ENCODE measurements at regions not wholly inside any gene's neighbourhood (a gene's known extent, or its start where the extent isn't known, plus 50 kb on each side); places are given as distances from the start of the nearest gene placed in this dataset.

- no peak for DNase-seq (ENCODE audit: low spot score in 2 of 2)
- H3K27me3 ChIP-seq = no peaks in the 10 kb centered on the region
- H3K4me1 ChIP-seq = peaks cover 0 to 7% (median 3%) of the 10 kb centered on the region in 4 donors
- 95 to 97% methylated on average over 15 of the region's 15 CpGs for WGBS, 2 donors
- H3K9me3 ChIP-seq = no peaks in the 10 kb centered on the region
- H3K27ac ChIP-seq = no peak overlapping the region
- no peaks in the 10 kb centered on the region for H3K36me3 ChIP-seq
- TF ChIP-seq EP300 (IDR thresholded peaks at IDR 0.05) = no peak
- TF ChIP-seq, protein P1, sequence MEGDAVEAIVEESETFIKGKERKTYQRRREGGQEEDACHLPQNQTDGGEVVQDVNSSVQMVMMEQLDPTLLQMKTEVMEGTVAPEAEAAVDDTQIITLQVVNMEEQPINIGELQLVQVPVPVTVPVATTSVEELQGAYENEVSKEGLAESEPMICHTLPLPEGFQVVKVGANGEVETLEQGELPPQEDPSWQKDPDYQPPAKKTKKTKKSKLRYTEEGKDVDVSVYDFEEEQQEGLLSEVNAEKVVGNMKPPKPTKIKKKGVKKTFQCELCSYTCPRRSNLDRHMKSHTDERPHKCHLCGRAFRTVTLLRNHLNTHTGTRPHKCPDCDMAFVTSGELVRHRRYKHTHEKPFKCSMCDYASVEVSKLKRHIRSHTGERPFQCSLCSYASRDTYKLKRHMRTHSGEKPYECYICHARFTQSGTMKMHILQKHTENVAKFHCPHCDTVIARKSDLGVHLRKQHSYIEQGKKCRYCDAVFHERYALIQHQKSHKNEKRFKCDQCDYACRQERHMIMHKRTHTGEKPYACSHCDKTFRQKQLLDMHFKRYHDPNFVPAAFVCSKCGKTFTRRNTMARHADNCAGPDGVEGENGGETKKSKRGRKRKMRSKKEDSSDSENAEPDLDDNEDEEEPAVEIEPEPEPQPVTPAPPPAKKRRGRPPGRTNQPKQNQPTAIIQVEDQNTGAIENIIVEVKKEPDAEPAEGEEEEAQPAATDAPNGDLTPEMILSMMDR (IDR thresholded peaks at IDR 0.05) = no peak
- TF ChIP-seq POLR2A (IDR thresholded peaks at IDR 0.05) = no peak
- no peak overlapping the region for H3K4me3 ChIP-seq
Observed at GRCh38 chr20:57868310-57868709, 158.5 kb upstream of the PMEPA1 start.

- no peaks in the 10 kb centered on the region for H3K36me3 ChIP-seq
- peaks cover 0 to 7% (median 3%) of the 10 kb centered on the region in 4 donors for H3K4me1 ChIP-seq
- no peak for DNase-seq (ENCODE audit: low spot score in 2 of 2)
- H3K27me3 ChIP-seq = no peaks in the 10 kb centered on the region
- no peaks in the 10 kb centered on the region for H3K9me3 ChIP-seq
- H3K27ac ChIP-seq = no peak overlapping the region
- TF ChIP-seq POLR2A (IDR thresholded peaks at IDR 0.05) = no peak
- no peak for TF ChIP-seq EP300 (IDR thresholded peaks at IDR 0.05)
- TF ChIP-seq, protein P1 (IDR thresholded peaks at IDR 0.05) = no peak
- no peak overlapping the region for H3K4me3 ChIP-seq
- WGBS, 2 donors = 88 to 92% methylated on average over 2 of the region's 2 CpGs
Observed at GRCh38 chr20:57867807-57868206, 158.0 kb upstream of the PMEPA1 start.

DNA sequence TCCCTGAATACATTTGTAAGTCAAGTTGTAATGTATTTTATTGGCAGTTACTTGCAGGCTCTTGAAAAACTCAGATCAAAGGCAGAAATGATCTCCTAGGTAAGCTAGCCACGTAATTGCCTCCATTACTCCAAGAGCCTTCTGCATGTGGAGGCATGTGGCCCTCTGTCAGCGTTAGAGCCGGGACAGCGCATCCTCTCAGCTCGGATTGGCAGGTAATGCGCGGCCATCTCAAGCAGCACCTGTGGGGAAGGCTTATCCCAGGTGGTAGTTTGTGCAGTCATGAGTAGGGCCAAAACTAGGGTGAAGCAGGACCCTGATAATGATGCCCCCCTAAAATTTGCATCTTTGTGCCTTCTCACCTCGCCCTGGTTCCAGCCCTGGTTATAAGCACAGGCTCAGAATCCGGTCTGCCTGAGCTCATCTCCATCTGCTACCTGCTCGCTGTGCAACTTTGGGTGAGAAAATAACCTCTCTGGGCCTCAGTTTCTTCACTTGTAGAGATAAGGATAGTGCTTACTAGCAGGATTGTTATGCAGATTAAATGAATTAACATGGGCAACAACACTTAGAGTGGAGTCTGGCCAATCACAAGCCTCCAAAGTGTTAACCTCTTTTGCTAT, 157.5 kb upstream of the PMEPA1 start:
- no peak overlapping the region for H3K27ac ChIP-seq
- TF ChIP-seq POLR2A (IDR thresholded peaks at IDR 0.05) = no peak
- TF ChIP-seq EP300 (IDR thresholded peaks at IDR 0.05) = no peak
- TF ChIP-seq, protein P1 (IDR thresholded peaks at IDR 0.05) = no peak
- H3K4me3 ChIP-seq = no peak overlapping the region
- 93 to 96% methylated on average over 10 of the region's 10 CpGs for WGBS, 2 donors
- no peaks in the 10 kb centered on the region for H3K36me3 ChIP-seq
- DNase-seq (ENCODE audit: low spot score in 2 of 2) = no peak
- no peaks in the 10 kb centered on the region for H3K27me3 ChIP-seq
- peaks cover 0 to 7% (median 3%) of the 10 kb centered on the region in 4 donors for H3K4me1 ChIP-seq
- no peaks in the 10 kb centered on the region for H3K9me3 ChIP-seq

DNA sequence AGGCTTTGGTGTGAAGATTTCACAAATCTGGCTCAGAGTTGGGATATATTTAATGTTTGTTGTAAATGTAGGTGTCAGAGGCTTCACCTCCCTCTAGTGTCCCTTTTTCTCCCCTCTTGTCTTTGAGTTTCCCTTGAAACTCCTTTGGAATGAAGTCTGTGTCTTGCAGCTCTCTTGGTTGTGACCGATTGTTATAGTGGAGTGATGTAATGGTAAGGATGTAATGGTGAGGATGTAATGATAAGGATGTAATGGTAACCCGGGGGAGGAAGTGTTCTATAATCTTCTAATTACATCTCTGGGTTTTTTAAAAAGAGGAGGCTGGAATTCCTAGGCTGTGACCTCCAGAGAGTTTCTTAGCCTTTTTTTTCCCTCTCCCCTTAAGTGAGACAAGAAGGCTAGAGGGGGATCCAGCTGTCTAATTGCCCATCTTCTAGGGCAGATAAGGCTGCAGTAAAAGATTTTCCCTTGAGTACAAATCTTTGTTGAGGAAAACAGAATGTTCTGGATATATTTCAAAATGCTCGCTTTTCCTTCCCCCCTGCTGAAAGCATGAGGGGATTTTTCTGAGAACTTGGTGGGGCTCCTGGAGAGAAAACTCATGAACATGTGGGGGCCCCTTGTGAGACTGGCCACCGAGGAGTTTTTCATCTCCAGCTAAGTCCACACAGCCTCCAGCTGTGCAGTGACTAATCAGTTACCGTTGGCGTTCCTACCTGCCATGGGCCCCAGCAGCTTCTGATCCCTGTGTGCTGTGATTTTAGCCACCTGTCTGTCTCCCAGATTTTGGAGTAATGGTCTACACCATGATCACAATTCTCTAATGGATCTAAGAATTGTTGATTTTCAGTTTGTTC, 156.7 kb upstream of the PMEPA1 start:
- Histone ChIP-seq H3K36me3 (no peaks in the 10 kb centered on the region), H3K27ac (no peak overlapping the region), H3K9me3 (no peaks in the 10 kb centered on the region), H3K4me1 (peaks cover 0 to 7% (median 3%) of the 10 kb centered on the region in 4 donors), H3K27me3 (no peaks in the 10 kb centered on the region), H3K4me3 (no peak overlapping the region)
- TF ChIP-seq POLR2A (IDR thresholded peaks at IDR 0.05) (no peak), EP300 (IDR thresholded peaks at IDR 0.05) (no peak)
- TF ChIP-seq, protein P1 (IDR thresholded peaks at IDR 0.05) = no peak
- 42 to 51% methylated on average over 6 of the region's 6 CpGs for WGBS, 2 donors
- no peak for DNase-seq (ENCODE audit: low spot score in 2 of 2)

- no peaks in the 10 kb centered on the region for H3K9me3 ChIP-seq
- H3K36me3 ChIP-seq = no peaks in the 10 kb centered on the region
- no peak overlapping the region for H3K27ac ChIP-seq
- H3K4me1 ChIP-seq = peaks cover 0 to 7% (median 3%) of the 10 kb centered on the region in 4 donors
- H3K27me3 ChIP-seq = no peaks in the 10 kb centered on the region
- 71 to 81% methylated on average over 2 of the region's 2 CpGs for WGBS, 2 donors
- no peak for DNase-seq (ENCODE audit: low spot score in 2 of 2)
- TF ChIP-seq POLR2A (IDR thresholded peaks at IDR 0.05) = no peak
- no peak for TF ChIP-seq EP300 (IDR thresholded peaks at IDR 0.05)
- TF ChIP-seq, protein P1 (IDR thresholded peaks at IDR 0.05) = no peak
- H3K4me3 ChIP-seq = no peak overlapping the region
Observed at GRCh38 chr20:57865266-57865665, 155.5 kb upstream of the PMEPA1 start.

Measured in tibial nerve (tissue), 4 donors.